ENCODE measurements at regions not wholly inside any gene's neighbourhood (a gene's known extent, or its start where the extent isn't known, plus 50 kb on each side); places are given as distances from the start of the nearest gene placed in this dataset.
"Not testable (repeated sequence)": the region's sequence is repeated elsewhere in the genome, so short reads cannot be mapped to it uniquely, and the experiment has no call there.

DNA sequence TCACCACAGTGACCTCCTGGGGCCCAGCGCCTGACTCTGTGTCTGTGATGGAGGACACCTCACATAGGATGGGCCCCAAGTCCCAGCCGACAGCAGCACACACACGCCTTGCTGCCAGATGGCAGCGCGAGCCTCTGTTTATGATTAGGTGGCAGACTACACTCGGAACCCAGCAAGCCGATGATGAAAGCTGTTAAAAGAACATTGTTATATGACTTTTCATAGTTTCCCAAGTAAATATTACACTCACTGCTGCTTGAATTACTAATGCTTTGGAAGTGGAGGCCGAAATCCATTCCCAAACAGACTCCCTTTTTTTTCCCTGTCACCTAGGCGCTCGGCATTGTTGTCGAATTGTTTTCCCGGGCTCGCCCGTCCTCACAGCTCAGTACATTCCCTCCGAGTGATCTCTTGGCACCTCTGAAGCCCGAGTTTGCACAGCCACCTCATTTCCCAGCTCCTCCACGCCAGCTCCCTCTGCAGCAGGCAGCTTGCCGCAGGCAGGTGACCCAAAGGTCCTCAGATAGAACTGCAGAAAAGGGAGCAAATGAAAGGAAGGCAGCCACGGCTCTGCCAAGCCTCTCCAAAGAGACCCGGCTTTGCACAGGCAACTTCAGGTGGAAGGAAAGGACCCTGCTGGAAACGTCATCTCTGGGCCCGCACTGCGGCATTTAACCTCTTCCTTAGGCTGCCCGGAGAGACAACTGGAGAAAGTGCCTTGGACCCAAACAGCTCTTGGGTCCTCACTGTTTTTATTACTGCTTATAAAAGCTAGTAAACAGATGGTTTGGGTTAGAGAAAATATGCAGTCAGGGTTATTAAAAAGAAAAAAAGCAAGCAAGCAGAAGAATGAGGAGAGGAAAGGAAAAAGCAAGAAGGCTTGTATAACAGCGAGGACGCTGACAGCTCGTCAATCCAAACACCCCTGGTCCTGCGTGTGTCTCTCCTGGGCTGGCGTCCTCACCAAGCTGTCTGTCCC, 72.2 kb upstream of the SLC25A33 start:
- TF ChIP-seq, protein P1, sequence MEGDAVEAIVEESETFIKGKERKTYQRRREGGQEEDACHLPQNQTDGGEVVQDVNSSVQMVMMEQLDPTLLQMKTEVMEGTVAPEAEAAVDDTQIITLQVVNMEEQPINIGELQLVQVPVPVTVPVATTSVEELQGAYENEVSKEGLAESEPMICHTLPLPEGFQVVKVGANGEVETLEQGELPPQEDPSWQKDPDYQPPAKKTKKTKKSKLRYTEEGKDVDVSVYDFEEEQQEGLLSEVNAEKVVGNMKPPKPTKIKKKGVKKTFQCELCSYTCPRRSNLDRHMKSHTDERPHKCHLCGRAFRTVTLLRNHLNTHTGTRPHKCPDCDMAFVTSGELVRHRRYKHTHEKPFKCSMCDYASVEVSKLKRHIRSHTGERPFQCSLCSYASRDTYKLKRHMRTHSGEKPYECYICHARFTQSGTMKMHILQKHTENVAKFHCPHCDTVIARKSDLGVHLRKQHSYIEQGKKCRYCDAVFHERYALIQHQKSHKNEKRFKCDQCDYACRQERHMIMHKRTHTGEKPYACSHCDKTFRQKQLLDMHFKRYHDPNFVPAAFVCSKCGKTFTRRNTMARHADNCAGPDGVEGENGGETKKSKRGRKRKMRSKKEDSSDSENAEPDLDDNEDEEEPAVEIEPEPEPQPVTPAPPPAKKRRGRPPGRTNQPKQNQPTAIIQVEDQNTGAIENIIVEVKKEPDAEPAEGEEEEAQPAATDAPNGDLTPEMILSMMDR (conservative IDR thresholded peaks at IDR 0.05), result no peak
- H3K27ac ChIP-seq, result no peak overlapping the region; the same call in 1 of the 2 replicates

DNA sequence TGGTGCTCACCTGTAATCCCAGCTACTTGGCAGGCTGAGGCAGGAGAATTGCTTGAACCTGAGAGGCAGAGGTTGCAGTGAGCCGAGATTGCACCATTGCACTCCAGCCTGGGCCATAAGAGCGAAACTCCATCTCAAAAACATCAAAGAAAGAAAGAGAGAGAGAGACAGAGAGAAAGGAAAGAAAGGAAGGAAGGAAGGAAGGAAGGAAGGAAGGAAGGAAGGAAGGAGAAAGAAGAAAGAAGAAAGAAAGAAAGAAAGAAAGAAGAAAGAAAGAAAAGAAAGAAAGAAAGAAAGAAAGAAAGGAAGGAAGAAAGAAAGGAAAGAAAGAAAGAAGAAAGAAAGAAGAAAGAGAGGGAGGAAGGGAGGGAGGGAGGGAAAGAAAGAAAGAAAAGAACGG, 69.4 kb upstream of the SLC25A33 start:
- H3K27ac ChIP-seq, result not testable (repeated sequence)

DNA sequence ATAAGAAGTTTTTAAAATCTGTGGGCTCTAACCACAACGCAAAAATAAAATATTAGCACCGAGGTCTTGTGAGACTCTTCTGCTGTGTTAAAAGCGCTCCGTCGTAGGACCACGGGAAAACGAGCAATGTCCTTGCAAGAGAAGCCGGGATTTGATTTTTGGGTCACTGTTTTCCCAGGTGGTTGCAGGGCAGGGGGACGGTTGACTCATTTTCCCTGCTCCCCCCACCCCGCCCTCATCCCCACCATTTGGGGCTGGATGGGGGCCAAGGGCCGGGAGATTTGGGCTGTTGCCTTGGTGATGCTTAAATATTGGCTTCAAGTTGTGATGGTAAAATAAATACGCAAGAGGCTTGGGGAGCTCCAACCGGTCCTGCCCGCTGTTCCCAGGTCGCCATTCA, 67.6 kb upstream of the SLC25A33 start:
- TF ChIP-seq, protein P1 (conservative IDR thresholded peaks at IDR 0.05), result no peak

DNA sequence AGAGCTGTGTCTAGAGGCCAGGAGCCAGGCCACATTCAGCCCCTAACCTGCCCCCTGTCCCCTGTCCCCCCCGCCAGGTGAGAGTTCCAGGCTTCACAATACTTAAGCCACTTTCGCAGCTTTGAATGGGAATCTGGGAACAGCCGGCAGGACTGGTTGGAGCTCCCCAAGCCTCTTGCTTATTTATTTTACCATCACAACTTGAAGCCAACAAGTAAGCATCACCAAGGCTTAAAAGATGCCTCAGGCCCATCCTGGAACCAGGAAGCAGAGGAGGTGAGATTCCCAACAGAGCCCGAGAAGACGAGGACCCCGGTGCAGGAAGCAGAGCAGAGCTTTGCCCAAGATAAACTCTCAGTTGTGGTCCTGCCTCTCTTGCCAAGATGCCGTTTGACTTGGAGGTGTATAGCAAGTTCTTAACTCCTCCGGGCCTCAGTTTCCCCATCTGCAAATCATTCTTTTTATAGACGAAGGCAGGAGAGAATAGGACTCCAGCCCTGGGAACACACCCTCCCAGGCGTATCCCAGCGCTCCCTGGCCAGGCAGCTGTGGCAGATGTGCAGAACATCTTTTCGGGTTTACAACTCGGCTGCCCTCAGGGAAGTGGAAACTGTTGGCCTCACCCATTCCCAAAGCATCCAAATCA, 66.8 kb upstream of the SLC25A33 start:
- TF ChIP-seq, protein P1 (conservative IDR thresholded peaks at IDR 0.05), result no peak
- no peak overlapping the region for H3K27ac ChIP-seq

More for the DNA sequence above, 67.6 kb upstream of the SLC25A33 start:
- H3K27ac ChIP-seq, result no peak overlapping the region

DNA sequence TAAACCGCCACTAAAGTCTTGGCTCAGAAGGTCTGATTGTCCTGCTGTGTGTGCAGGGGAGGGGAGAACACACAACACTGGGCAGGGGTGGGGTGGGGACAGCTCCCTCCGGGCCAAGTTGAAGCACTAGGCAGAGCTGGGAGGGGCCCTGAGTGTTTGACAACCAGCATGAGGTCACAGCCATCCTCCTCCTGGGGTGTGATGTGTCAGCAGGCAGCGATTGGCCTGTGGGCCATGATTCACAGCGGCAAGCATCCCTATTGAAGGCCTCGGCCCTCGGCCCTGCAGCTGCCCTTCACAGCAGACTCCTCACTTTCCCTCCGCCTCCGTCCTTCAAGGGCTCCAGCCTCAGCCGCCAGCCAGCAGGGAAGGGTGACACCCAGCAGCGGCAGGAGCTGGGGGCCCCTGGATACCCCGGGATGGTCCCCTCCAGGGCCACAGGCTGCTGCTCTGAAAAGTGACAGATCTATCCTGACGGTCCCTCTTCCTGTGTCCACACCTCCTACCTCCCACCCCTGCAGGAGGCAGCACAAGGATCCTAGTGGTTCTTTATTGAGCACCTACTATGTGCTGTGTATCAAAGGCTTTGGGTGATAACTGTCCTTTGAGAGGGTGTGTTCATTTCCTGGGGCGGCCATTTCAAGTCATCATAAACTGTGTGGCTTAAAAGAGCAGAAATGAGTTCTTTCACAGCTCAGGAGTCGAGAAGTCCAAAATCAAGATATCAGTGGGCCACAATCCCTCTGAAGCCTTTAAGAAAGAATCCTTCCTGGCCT, 66.0 kb upstream of the SLC25A33 start:
- TF ChIP-seq, protein P1 (conservative IDR thresholded peaks at IDR 0.05), result no peak
- no peak overlapping the region for H3K27ac ChIP-seq

DNA sequence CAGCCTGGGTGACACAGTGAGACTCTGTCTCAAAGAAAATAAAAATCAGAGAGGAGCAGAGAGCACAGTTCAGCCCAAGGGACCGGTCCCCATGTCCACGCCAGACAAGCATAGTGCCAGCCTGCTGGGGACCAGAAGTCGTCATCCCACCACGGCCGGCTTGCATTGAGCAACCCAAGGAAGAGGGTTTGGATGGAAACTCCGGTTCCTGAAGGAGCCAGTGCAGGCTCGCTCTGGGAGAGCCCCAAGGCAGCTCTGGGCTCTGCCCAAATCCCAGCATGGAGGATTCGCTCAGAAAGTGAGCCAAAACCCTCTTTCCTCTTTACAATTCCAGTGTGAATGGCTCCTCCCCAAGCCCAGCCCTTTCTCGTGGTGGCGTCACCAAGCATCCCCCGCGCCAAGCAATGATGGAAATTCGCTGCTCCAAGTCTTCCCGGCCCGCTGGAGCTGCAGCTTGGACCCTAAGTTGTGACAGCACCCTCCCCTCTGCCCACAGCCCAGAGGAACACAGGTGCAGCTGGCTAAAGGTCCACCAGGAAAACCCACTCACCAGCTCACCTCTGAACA, 64.1 kb upstream of the SLC25A33 start:
- TF ChIP-seq, protein P1 (conservative IDR thresholded peaks at IDR 0.05), result no peak
- H3K27ac ChIP-seq, result no peak overlapping the region

DNA sequence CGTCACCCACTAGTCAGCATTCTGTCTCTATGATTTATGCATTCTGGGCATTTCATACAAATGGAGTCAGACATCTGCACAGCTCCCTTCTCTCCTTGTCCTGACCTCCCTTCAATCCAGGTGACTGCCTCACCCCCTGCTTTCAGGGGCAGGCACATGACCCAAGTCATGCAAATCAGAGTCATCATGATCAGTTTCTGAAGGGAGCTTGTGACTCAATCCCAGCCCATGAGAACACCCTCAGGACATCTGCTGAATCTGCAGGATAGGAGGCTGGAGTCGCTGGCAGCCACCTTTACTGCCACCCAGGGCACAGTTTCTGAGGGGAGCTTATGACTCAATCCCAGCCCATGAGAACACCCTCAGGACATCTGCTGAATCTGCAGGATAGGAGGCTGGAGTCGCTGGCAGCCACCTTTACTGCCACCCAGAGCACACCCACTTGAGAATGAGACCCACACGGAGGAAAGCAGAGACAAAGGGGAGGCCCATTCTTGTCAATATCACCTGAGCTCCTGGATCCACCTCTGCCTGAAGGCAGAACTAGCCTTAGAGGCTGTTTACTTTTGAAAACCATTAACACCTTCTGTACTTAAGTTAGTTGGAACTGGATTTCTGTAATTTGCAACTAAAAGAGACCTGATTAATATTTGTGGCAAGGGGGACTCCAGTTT, 62.3 kb upstream of the SLC25A33 start:
- no peak overlapping the region for H3K27ac ChIP-seq
- TF ChIP-seq, protein P1 (conservative IDR thresholded peaks at IDR 0.05), result no peak

All from VCaP (cell line).